ENCODE measurements at regions not wholly inside any gene's neighbourhood (a gene's known extent, or its start where the extent isn't known, plus 50 kb on each side); places are given as distances from the start of the nearest gene placed in this dataset.

GRCh38 chr2:103743195-103743594 lies 981.4 kb downstream of the TMEM182 start:
- no peak overlapping the region for H3K9ac ChIP-seq (ENCODE audit: low read length)
- H3K4me2 ChIP-seq (ENCODE audit: low read depth, low read length): no peak overlapping the region
- H3K36me3 ChIP-seq (replicated peaks; ENCODE audit: insufficient read depth, low read length): no peaks in the 10 kb centered on the region
- H2AFZ ChIP-seq (ENCODE audit: low read length): no peak overlapping the region
- TF ChIP-seq EZH2phosphoT487 (IDR thresholded peaks at IDR 0.05; ENCODE audit: low read length) (no peak), EZH2 (optimal IDR thresholded peaks at IDR 0.05; ENCODE audit: low read depth, low read length) (no peak)
- TF ChIP-seq, protein P1, sequence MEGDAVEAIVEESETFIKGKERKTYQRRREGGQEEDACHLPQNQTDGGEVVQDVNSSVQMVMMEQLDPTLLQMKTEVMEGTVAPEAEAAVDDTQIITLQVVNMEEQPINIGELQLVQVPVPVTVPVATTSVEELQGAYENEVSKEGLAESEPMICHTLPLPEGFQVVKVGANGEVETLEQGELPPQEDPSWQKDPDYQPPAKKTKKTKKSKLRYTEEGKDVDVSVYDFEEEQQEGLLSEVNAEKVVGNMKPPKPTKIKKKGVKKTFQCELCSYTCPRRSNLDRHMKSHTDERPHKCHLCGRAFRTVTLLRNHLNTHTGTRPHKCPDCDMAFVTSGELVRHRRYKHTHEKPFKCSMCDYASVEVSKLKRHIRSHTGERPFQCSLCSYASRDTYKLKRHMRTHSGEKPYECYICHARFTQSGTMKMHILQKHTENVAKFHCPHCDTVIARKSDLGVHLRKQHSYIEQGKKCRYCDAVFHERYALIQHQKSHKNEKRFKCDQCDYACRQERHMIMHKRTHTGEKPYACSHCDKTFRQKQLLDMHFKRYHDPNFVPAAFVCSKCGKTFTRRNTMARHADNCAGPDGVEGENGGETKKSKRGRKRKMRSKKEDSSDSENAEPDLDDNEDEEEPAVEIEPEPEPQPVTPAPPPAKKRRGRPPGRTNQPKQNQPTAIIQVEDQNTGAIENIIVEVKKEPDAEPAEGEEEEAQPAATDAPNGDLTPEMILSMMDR (IDR thresholded peaks at IDR 0.05; ENCODE audit: low read length): no peak
- H3F3A ChIP-seq (ENCODE audit: insufficient read depth, low read length): no peaks in the 10 kb centered on the region
- no peaks in the 10 kb centered on the region for H3K4me1 ChIP-seq (ENCODE audit: low read length)
- H4K20me1 ChIP-seq (ENCODE audit: insufficient read depth, low read length): no peaks in the 10 kb centered on the region
- H3K4me3 ChIP-seq (ENCODE audit: low read length): no peak overlapping the region
- no peaks in the 10 kb centered on the region for H3K9me2 ChIP-seq (replicated peaks; ENCODE audit: insufficient read depth, low read length)
- H3K27me3 ChIP-seq (replicated peaks; ENCODE audit: insufficient read depth, low read length): no peaks in the 10 kb centered on the region
- no peak for DNase-seq
- no peak overlapping the region for H3K27ac ChIP-seq (ENCODE audit: low read length)
- H3K9me3 ChIP-seq (replicated peaks; ENCODE audit: insufficient read depth, low read length): no peaks in the 10 kb centered on the region
- no peaks in the 10 kb centered on the region for H3K79me2 ChIP-seq (ENCODE audit: low read length)

GRCh38 chr2:103754530-103754929 lies 992.7 kb downstream of the TMEM182 start:
- Histone ChIP-seq H4K20me1 (ENCODE audit: insufficient read depth, low read length) (no peaks in the 10 kb centered on the region), H3K4me1 (ENCODE audit: low read length) (no peaks in the 10 kb centered on the region), H2AFZ (ENCODE audit: low read length) (no peak overlapping the region), H3K79me2 (ENCODE audit: low read length) (no peaks in the 10 kb centered on the region), H3K9me3 (replicated peaks; ENCODE audit: insufficient read depth, low read length) (no peaks in the 10 kb centered on the region), H3K9ac (ENCODE audit: low read length) (no peak overlapping the region), H3K36me3 (replicated peaks; ENCODE audit: insufficient read depth, low read length) (no peaks in the 10 kb centered on the region), H3K9me2 (replicated peaks; ENCODE audit: insufficient read depth, low read length) (no peaks in the 10 kb centered on the region), H3K4me2 (ENCODE audit: low read depth, low read length) (no peak overlapping the region), H3K4me3 (ENCODE audit: low read length) (no peak overlapping the region), H3K27ac (ENCODE audit: low read length) (no peak overlapping the region), H3K27me3 (replicated peaks; ENCODE audit: insufficient read depth, low read length) (no peaks in the 10 kb centered on the region), H3F3A (ENCODE audit: insufficient read depth, low read length) (no peaks in the 10 kb centered on the region)
- no peak for DNase-seq
- TF ChIP-seq EZH2phosphoT487 (IDR thresholded peaks at IDR 0.05; ENCODE audit: low read length) (no peak), EZH2 (optimal IDR thresholded peaks at IDR 0.05; ENCODE audit: low read depth, low read length) (no peak)
- TF ChIP-seq, protein P1 (IDR thresholded peaks at IDR 0.05; ENCODE audit: low read length): no peak

GRCh38 chr2:103773884-103774283 lies 1012.1 kb downstream of the TMEM182 start:
- H3K27me3 ChIP-seq (replicated peaks; ENCODE audit: insufficient read depth, low read length): no peaks in the 10 kb centered on the region
- no peaks in the 10 kb centered on the region for H3K79me2 ChIP-seq (ENCODE audit: low read length)
- no peaks in the 10 kb centered on the region for H4K20me1 ChIP-seq (ENCODE audit: insufficient read depth, low read length)
- no peaks in the 10 kb centered on the region for H3K36me3 ChIP-seq (replicated peaks; ENCODE audit: insufficient read depth, low read length)
- no peak overlapping the region for H3K4me2 ChIP-seq (ENCODE audit: low read depth, low read length)
- DNase-seq: no peak
- no peaks in the 10 kb centered on the region for H3K9me3 ChIP-seq (replicated peaks; ENCODE audit: insufficient read depth, low read length)
- H3F3A ChIP-seq (ENCODE audit: insufficient read depth, low read length): no peaks in the 10 kb centered on the region
- no peaks in the 10 kb centered on the region; the same call in 1 of the 2 replicates for H3K4me1 ChIP-seq (ENCODE audit: low read length)
- H3K9ac ChIP-seq (ENCODE audit: low read length): no peak overlapping the region
- no peak overlapping the region for H2AFZ ChIP-seq (ENCODE audit: low read length)
- H3K27ac ChIP-seq (ENCODE audit: low read length): no peak overlapping the region
- no peaks in the 10 kb centered on the region for H3K9me2 ChIP-seq (replicated peaks; ENCODE audit: insufficient read depth, low read length)
- TF ChIP-seq EZH2phosphoT487 (IDR thresholded peaks at IDR 0.05; ENCODE audit: low read length): no peak
- no peak for TF ChIP-seq EZH2 (optimal IDR thresholded peaks at IDR 0.05; ENCODE audit: low read depth, low read length)
- TF ChIP-seq, protein P1 (IDR thresholded peaks at IDR 0.05; ENCODE audit: low read length): no peak
- H3K4me3 ChIP-seq (ENCODE audit: low read length): no peak overlapping the region

Measured in MM.1S (cell line).